ENCODE measurements at regions not wholly inside any gene's neighbourhood (a gene's known extent, or its start where the extent isn't known, plus 50 kb on each side); places are given as distances from the start of the nearest gene placed in this dataset.
A peak's percentile ranks its signal among the peaks of the same experiment; 100 is the strongest.

DNA sequence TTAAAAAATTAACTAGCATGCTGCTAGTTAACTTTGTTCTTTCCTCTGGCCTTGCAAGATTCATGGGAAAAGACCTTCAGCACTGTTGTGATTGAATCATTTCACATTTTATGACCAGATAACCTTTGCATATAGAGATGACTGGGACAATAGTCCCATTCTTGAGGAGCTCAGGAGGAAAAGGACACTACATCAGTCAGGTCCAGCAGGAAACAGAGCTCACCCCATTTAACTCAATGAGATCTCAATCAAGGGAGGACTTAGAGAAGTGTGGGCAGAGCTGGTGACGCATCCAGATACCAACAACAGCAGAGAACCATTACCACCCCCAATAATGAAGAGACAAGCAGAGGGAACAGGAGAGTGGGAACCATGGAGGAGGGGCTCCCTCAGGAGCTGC, 109.4 kb upstream of the GUCA2B start:
- H3K4me3 ChIP-seq (ENCODE audit: low read length), result no peak overlapping the region
- no peak for TF ChIP-seq CTCF (conservative IDR thresholded peaks at IDR 0.05; ENCODE audit: low read length)
- DNase-seq (ENCODE audit: low read depth), result no peak

DNA sequence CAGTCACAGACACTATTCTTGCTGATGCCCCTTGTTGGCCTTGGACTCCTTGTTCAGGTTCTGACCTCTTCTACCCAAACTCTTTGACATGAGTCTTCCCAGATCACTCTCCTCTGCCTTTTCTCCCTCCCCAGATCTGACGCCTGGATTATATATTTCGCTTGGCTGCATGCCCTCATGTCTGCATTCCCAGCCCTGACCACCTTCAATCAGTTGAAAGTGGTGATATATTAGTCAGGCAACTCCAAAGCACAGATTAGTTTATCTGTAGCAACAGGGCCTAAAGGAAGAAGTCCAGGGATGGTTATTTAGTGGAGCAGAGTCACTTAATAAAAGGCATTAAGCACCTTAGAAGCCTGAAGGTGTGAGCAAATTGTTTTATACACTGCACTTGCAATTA, 110.0 kb upstream of the GUCA2B start:
- no peak for DNase-seq (ENCODE audit: low read depth)
- H3K4me3 ChIP-seq (ENCODE audit: low read length), result no peak overlapping the region
- no peak for TF ChIP-seq CTCF (conservative IDR thresholded peaks at IDR 0.05; ENCODE audit: low read length)

GRCh38 chr1:42041031-42041430, 112.2 kb upstream of the GUCA2B start:
- no peak for TF ChIP-seq CTCF (conservative IDR thresholded peaks at IDR 0.05; ENCODE audit: low read length)
- H3K4me3 ChIP-seq (ENCODE audit: low read length), result no peak overlapping the region
- DNase-seq (ENCODE audit: low read depth), result no peak

- DNase-seq (ENCODE audit: low read depth), result no peak
- H3K4me3 ChIP-seq (ENCODE audit: low read length), result no peak overlapping the region
- no peak for TF ChIP-seq CTCF (conservative IDR thresholded peaks at IDR 0.05; ENCODE audit: low read length)
These were observed 113.1 kb upstream of the GUCA2B start for GRCh38 chr1:42040159-42040558.

DNA sequence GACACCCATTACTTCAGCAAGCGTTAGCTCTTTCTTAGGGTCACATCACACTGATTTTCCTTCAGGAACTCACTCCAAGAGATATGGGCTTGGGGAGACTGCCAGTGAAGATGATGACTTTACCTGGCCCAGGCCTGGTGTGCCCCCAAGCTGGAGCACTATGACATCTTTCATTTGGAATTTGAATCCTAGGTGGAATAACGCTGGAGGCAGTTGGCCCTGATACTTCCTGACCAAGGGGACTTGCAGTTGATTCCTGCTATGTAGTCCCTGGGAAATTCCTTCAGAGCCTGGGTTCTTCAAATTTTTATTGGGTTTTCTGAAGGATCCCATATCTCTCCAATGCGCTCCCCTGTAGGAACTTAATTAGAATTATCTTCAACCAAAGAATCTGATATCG, 114.9 kb upstream of the GUCA2B start:
- H3K4me3 ChIP-seq (ENCODE audit: low read length), result no peak overlapping the region
- DNase-seq (ENCODE audit: low read depth), result no peak
- no peak for TF ChIP-seq CTCF (conservative IDR thresholded peaks at IDR 0.05; ENCODE audit: low read length)

- no peak overlapping the region for H3K4me3 ChIP-seq (ENCODE audit: low read length)
- no peak for DNase-seq (ENCODE audit: low read depth)
- TF ChIP-seq CTCF (conservative IDR thresholded peaks at IDR 0.05; ENCODE audit: low read length), result no peak
These were observed 115.6 kb upstream of the GUCA2B start for GRCh38 chr1:42037586-42037985.

GRCh38 chr1:42037161-42037560, 116.0 kb upstream of the GUCA2B start:
- no peak for TF ChIP-seq CTCF (conservative IDR thresholded peaks at IDR 0.05; ENCODE audit: low read length)

More at GRCh38 chr1:42037161-42037560, 116.0 kb upstream of the GUCA2B start:
- DNase-seq (ENCODE audit: low read depth), result peak; percentile 37
- no peak overlapping the region for H3K4me3 ChIP-seq (ENCODE audit: low read length)

Measured in AG10803 (cell line).